ENCODE measurements at regions not wholly inside any gene's neighbourhood (a gene's known extent, or its start where the extent isn't known, plus 50 kb on each side); places are given as distances from the start of the nearest gene placed in this dataset.
A peak's percentile ranks its signal among the peaks of the same experiment; 100 is the strongest.

- DNase-seq (no peak), ATAC-seq (no peak)
- TF ChIP-seq CTCF (IDR thresholded peaks at IDR 0.05) = no peak
- intact Hi-C loops (cut with DNase I, micrococcal nuclease) = no loop called here
- Histone ChIP-seq H3K4me3 (no peak overlapping the region), H3K9me3 (no peaks in the 10 kb centered on the region), H3K4me1 (ENCODE audit: low read depth) (no peaks in the 10 kb centered on the region), H3K36me3 (ENCODE audit: low read depth) (no peaks in the 10 kb centered on the region)
Observed at GRCh38 chr2:12579018-12579417, 137.7 kb upstream of the TRIB2 start.

- intact Hi-C loops (cut with DNase I, micrococcal nuclease) = no loop called here
- H3K36me3 ChIP-seq (ENCODE audit: low read depth) = no peaks in the 10 kb centered on the region
- TF ChIP-seq CTCF (IDR thresholded peaks at IDR 0.05) = no peak
- no peaks in the 10 kb centered on the region for H3K9me3 ChIP-seq
- H3K4me3 ChIP-seq = no peak overlapping the region
- ATAC-seq (no peak), DNase-seq (no peak)
- H3K4me1 ChIP-seq (ENCODE audit: low read depth) = no peaks in the 10 kb centered on the region
Observed at GRCh38 chr2:12584338-12584737, 132.4 kb upstream of the TRIB2 start.

GRCh38 chr2:12585784-12586183 is 131.0 kb upstream of the TRIB2 start:
- no peaks in the 10 kb centered on the region for H3K4me1 ChIP-seq (ENCODE audit: low read depth)
- intact Hi-C loops (cut with DNase I, micrococcal nuclease) = no loop called here
- H3K4me3 ChIP-seq = no peak overlapping the region
- no peak for DNase-seq
- H3K36me3 ChIP-seq (ENCODE audit: low read depth) = no peaks in the 10 kb centered on the region
- TF ChIP-seq CTCF (IDR thresholded peaks at IDR 0.05) = no peak
- no peak for ATAC-seq
- no peaks in the 10 kb centered on the region for H3K9me3 ChIP-seq

- no peak overlapping the region for H3K4me3 ChIP-seq
- DNase-seq = no peak
- TF ChIP-seq CTCF (IDR thresholded peaks at IDR 0.05) = no peak
- no peaks in the 10 kb centered on the region for H3K36me3 ChIP-seq (ENCODE audit: low read depth)
- intact Hi-C loops (cut with DNase I, micrococcal nuclease) = no loop called here
- no peaks in the 10 kb centered on the region for H3K9me3 ChIP-seq
- H3K4me1 ChIP-seq (ENCODE audit: low read depth) = no peaks in the 10 kb centered on the region
- ATAC-seq = no peak
Observed at GRCh38 chr2:12587228-12587627, 129.5 kb upstream of the TRIB2 start.

GRCh38 chr2:12587729-12588522 is 128.8 kb upstream of the TRIB2 start:
- DNase-seq = peak in 1 of 3 donors; percentile 5
- H3K4me3 ChIP-seq = no peak overlapping the region
- no peaks in the 10 kb centered on the region for H3K36me3 ChIP-seq (ENCODE audit: low read depth)
- intact Hi-C loops (cut with DNase I, micrococcal nuclease) = no loop called here
- H3K4me1 ChIP-seq (ENCODE audit: low read depth) = no peaks in the 10 kb centered on the region
- no peaks in the 10 kb centered on the region for H3K9me3 ChIP-seq
- no peak for TF ChIP-seq CTCF (IDR thresholded peaks at IDR 0.05)
- peak; percentile 90 for ATAC-seq

All from mucosa of descending colon (tissue), 3 donors.